Sigmoid colon (tissue), 3 donors: ENCODE measurements at regions not wholly inside any gene's neighbourhood (a gene's known extent, or its start where the extent isn't known, plus 50 kb on each side); places are given as distances from the start of the nearest gene placed in this dataset.

ENCODE experiments used
- POLR2A ChIP-seq, 2 donors: fragments of 450-650 bp; IDR thresholded peaks; one replicate each; pipeline ENCODE4 v1.6.1; 2016; ENCODE audit warnings: antibody characterized with exemption in 2 of 2, mild to moderate bottlenecking in 2 of 2, moderate library complexity in 2 of 2
- TF ChIP-seq, protein P1 (sequence below), 4 experiments: fragments of 450-650 bp in 3 of 4; fragments of 200-600 bp in 1 of 4; IDR thresholded peaks; one replicate each; pipeline ENCODE4 v1.5.1; 2016 to 2019; ENCODE audit warnings: antibody characterized with exemption in 4 of 4, mild to moderate bottlenecking in 3 of 4, moderate library complexity in 2 of 4

DNA sequence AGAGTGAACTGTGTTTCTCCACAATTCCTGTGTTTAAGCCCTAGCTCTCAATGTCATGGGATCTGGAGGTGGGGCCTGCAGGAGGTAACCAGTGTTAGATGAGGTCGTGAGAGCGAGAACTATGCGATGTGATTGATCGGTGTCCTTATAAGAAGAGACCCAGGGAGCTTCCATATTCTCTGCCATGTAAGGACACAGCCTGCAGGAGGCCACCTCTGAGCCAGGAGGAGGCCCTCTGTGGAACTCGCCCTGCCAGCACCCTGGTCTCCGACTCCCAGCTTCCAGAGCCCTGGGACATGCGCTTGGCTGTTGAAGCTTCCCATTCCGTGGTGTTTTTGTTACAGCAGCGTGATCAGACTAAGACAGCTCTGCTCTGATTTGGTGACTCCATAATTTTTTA lies 255.4 kb downstream of the IRX2 start:
- no peak for TF ChIP-seq POLR2A (IDR thresholded peaks at IDR 0.05)
- TF ChIP-seq, protein P1, sequence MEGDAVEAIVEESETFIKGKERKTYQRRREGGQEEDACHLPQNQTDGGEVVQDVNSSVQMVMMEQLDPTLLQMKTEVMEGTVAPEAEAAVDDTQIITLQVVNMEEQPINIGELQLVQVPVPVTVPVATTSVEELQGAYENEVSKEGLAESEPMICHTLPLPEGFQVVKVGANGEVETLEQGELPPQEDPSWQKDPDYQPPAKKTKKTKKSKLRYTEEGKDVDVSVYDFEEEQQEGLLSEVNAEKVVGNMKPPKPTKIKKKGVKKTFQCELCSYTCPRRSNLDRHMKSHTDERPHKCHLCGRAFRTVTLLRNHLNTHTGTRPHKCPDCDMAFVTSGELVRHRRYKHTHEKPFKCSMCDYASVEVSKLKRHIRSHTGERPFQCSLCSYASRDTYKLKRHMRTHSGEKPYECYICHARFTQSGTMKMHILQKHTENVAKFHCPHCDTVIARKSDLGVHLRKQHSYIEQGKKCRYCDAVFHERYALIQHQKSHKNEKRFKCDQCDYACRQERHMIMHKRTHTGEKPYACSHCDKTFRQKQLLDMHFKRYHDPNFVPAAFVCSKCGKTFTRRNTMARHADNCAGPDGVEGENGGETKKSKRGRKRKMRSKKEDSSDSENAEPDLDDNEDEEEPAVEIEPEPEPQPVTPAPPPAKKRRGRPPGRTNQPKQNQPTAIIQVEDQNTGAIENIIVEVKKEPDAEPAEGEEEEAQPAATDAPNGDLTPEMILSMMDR (IDR thresholded peaks at IDR 0.05) = no peak
